HL-60 (cell line): ENCODE measurements at regions not wholly inside any gene's neighbourhood (a gene's known extent, or its start where the extent isn't known, plus 50 kb on each side); places are given as distances from the start of the nearest gene placed in this dataset.

ENCODE experiments used
- DNase-seq, 2 experiments: peaks; one replicate each; pipeline ENCODE4 v3.0.0-alpha.2; 2010 to 2020; ENCODE audit warnings: low read depth in 1 of 2, low spot score in 1 of 2
- H3K27ac ChIP-seq: fragments of 250-450 bp; sonication (Bioruptor Pico); replicated peaks from 2 replicates; pipeline ENCODE4 v1.5.1; 2020; ENCODE audit warnings: mild to moderate bottlenecking, moderate library complexity
- H3K27me3 ChIP-seq: fragments of 250-450 bp; sonication (Bioruptor Pico); 2 replicates; pipeline ENCODE4 v1.5.1; 2021; ENCODE audit warnings: mild to moderate bottlenecking, moderate library complexity; ENCODE audit not compliant: insufficient read depth, poor library complexity, severe bottlenecking
- H3K4me3 ChIP-seq: replicated peaks from 2 replicates; pipeline ENCODE4 v1.5.1; 2011; ENCODE audit warnings: mild to moderate bottlenecking, control low read depth, low read length; ENCODE audit not compliant: insufficient read depth
- GABPA ChIP-seq: IDR thresholded peaks from 2 replicates; pipeline ENCODE4 v1.6.1; 2012; ENCODE audit warnings: low read depth
- POLR2AphosphoS5 ChIP-seq: IDR thresholded peaks from 2 replicates; pipeline ENCODE4 v1.6.1; 2012; ENCODE audit warnings: low read depth
- SPI1 ChIP-seq: IDR thresholded peaks from 2 replicates; pipeline ENCODE4 v1.6.1; 2012; ENCODE audit warnings: low read depth, mild to moderate bottlenecking, borderline replicate concordance
- TF ChIP-seq, protein P1 (sequence below): IDR thresholded peaks from one replicate; pipeline ENCODE4 v1.5.1; 2011; ENCODE audit warnings: low read length, control low read depth, inconsistent platforms; ENCODE audit not compliant: insufficient read depth
- TF ChIP-seq, protein P2 (sequence below): IDR thresholded peaks from 2 replicates; pipeline ENCODE4 v1.6.1; 2012; ENCODE audit warnings: low read depth; ENCODE audit not compliant: insufficient replicate concordance

DNA sequence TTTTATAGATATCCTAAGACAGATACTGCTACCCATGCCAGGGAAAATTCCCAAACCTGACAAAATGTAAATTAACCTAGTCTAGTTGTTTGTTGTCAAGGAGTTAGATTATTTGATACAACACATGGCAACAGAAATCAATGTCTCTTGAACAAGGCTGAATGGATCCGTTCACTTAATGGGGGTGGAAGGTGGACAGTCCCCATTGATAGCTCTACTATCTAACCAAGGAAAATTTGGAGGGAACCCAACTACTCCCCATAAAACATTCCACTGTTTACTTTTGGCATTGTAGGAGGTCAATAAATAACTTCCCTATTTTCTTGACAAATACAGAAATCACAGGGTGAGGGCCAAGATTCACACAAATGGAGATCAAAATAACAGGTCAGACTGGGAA is 117.9 kb upstream of the GRIA4 start:
- no peak for DNase-seq
- TF ChIP-seq, protein P1, sequence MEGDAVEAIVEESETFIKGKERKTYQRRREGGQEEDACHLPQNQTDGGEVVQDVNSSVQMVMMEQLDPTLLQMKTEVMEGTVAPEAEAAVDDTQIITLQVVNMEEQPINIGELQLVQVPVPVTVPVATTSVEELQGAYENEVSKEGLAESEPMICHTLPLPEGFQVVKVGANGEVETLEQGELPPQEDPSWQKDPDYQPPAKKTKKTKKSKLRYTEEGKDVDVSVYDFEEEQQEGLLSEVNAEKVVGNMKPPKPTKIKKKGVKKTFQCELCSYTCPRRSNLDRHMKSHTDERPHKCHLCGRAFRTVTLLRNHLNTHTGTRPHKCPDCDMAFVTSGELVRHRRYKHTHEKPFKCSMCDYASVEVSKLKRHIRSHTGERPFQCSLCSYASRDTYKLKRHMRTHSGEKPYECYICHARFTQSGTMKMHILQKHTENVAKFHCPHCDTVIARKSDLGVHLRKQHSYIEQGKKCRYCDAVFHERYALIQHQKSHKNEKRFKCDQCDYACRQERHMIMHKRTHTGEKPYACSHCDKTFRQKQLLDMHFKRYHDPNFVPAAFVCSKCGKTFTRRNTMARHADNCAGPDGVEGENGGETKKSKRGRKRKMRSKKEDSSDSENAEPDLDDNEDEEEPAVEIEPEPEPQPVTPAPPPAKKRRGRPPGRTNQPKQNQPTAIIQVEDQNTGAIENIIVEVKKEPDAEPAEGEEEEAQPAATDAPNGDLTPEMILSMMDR, result no peak
- TF ChIP-seq, protein P2, sequence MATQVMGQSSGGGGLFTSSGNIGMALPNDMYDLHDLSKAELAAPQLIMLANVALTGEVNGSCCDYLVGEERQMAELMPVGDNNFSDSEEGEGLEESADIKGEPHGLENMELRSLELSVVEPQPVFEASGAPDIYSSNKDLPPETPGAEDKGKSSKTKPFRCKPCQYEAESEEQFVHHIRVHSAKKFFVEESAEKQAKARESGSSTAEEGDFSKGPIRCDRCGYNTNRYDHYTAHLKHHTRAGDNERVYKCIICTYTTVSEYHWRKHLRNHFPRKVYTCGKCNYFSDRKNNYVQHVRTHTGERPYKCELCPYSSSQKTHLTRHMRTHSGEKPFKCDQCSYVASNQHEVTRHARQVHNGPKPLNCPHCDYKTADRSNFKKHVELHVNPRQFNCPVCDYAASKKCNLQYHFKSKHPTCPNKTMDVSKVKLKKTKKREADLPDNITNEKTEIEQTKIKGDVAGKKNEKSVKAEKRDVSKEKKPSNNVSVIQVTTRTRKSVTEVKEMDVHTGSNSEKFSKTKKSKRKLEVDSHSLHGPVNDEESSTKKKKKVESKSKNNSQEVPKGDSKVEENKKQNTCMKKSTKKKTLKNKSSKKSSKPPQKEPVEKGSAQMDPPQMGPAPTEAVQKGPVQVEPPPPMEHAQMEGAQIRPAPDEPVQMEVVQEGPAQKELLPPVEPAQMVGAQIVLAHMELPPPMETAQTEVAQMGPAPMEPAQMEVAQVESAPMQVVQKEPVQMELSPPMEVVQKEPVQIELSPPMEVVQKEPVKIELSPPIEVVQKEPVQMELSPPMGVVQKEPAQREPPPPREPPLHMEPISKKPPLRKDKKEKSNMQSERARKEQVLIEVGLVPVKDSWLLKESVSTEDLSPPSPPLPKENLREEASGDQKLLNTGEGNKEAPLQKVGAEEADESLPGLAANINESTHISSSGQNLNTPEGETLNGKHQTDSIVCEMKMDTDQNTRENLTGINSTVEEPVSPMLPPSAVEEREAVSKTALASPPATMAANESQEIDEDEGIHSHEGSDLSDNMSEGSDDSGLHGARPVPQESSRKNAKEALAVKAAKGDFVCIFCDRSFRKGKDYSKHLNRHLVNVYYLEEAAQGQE, result no peak
- TF ChIP-seq POLR2AphosphoS5, result no peak
- no peak for TF ChIP-seq SPI1
- TF ChIP-seq GABPA, result no peak
- Histone ChIP-seq H3K27me3 (no peaks in the 10 kb centered on the region), H3K4me3 (no peak overlapping the region), H3K27ac (no peak overlapping the region)

DNA sequence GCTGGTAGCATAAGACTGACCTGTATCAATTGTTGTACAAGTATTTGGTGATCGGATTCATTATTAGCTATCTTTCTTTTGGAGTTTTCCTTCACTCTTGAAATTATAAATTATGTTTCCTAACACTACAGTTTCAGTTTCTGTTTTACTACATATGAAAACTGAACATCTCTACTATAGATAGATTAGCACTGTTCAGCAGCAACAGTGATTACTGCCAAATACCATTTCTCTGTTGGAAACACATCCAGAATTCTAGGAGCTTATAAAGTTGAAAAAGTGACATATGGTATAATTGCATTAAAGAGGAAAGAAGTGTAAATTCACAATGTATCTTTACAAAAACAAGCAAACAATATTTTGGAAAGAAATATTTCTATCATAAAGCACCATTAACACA is 118.5 kb upstream of the GRIA4 start:
- Histone ChIP-seq H3K27me3 (no peaks in the 10 kb centered on the region), H3K27ac (no peak overlapping the region), H3K4me3 (no peak overlapping the region)
- no peak for DNase-seq
- TF ChIP-seq, protein P1, result no peak
- no peak for TF ChIP-seq POLR2AphosphoS5
- no peak for TF ChIP-seq GABPA
- no peak for TF ChIP-seq SPI1
- TF ChIP-seq, protein P2, result no peak

DNA sequence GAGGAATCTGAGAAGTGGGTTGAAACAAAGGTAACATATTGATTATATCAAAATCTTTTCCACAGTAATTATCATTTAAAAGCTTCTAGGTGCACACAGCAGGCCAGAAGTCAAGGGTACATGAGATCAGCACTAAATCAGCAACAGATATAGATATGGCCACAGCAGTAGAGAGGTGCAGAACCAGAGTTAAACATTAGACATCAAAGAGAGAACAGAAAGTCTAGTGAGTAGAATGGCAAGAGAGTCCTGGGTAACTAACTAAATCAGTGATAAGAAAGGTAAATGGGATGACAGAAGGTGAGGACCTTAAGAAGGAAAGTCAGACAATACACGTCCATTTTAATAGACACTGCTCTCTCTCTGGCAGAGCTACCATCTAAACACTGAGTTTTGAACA is 119.5 kb upstream of the GRIA4 start:
- Histone ChIP-seq H3K4me3 (no peak overlapping the region), H3K27me3 (no peaks in the 10 kb centered on the region), H3K27ac (no peak overlapping the region)
- no peak for DNase-seq
- no peak for TF ChIP-seq POLR2AphosphoS5
- no peak for TF ChIP-seq GABPA

DNA sequence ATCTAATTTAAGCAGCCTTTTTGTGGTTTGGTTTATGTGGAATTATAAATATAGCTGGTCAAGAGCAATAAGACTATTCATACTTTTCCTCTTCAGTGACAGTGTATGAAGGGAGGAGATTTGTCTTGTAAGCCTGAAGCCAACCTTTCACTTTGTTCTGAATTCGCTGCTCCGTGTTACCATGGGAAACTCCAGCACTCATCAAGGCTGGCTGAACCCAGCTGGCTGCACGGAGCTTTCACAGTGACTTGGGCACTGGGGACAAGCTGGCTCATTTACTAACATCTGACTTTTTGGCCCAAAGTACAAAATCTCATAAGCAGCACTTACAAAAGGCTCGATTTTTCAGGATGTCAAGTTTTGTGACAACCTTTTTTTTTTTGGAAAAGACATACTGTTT is 120.4 kb upstream of the GRIA4 start:
- no peak overlapping the region for H3K27ac ChIP-seq
- H3K27me3 ChIP-seq, result no peaks in the 10 kb centered on the region
- TF ChIP-seq GABPA, result no peak
- no peak for TF ChIP-seq POLR2AphosphoS5
- TF ChIP-seq, protein P1, result no peak
- TF ChIP-seq SPI1, result no peak
- TF ChIP-seq, protein P2, result no peak
- H3K4me3 ChIP-seq, result no peak overlapping the region
- no peak for DNase-seq
